ENCODE measurements at regions not wholly inside any gene's neighbourhood (a gene's known extent, or its start where the extent isn't known, plus 50 kb on each side); places are given as distances from the start of the nearest gene placed in this dataset.
A peak's percentile ranks its signal among the peaks of the same experiment; 100 is the strongest.

GRCh38 chr2:147026664-147027295 lies 818.0 kb upstream of the ACVR2A start:
- peaks cover 16% of the 10 kb centered on the region for H3K4me1 ChIP-seq (ENCODE audit: control insufficient read depth, extremely low read depth, insufficient read depth, low read length)
- H3K27me3 ChIP-seq (ENCODE audit: control insufficient read depth, insufficient read depth, low read length): no peaks in the 10 kb centered on the region
- H3K4me2 ChIP-seq (ENCODE audit: extremely low read depth, insufficient read depth, low read length): peak overlapping the region; percentile 45
- no peaks in the 10 kb centered on the region for H3K9me3 ChIP-seq (ENCODE audit: control insufficient read depth, insufficient read depth, low read depth, low read length)
- peak overlapping the region; percentile 49 for H3K27ac ChIP-seq (ENCODE audit: insufficient read depth, low read length)
- H3K36me3 ChIP-seq (ENCODE audit: control insufficient read depth, insufficient read depth, low read length): no peaks in the 10 kb centered on the region
- TF ChIP-seq CTCF (conservative IDR thresholded peaks at IDR 0.05 in 1 of 2, IDR thresholded peaks at IDR 0.05 in 1 of 2; ENCODE audit: low read depth in 1 of 2, low read length in 2 of 2) (no peak), EZH2 (IDR thresholded peaks at IDR 0.05; ENCODE audit: low read length, missing control alignments) (no peak)
- H3K9ac ChIP-seq (ENCODE audit: insufficient read depth, low read length): no peak overlapping the region
- no peak overlapping the region for H3K4me3 ChIP-seq (replicated peaks in 1 of 4; ENCODE audit: control extremely low read depth in 1 of 4, insufficient read depth in 1 of 4, low read depth in 3 of 4, low read length in 4 of 4)
- DNase-seq (ENCODE audit: low read depth in 2 of 2): peak; percentile 89 to 91
- H4K20me1 ChIP-seq (ENCODE audit: control insufficient read depth, extremely low read depth, insufficient read depth, low read length): no peaks in the 10 kb centered on the region
- no peaks in the 10 kb centered on the region for H3K79me2 ChIP-seq (ENCODE audit: control insufficient read depth, insufficient read depth, low read length)
- no peak overlapping the region for H2AFZ ChIP-seq (ENCODE audit: low read length)

GRCh38 chr2:147025646-147026585 lies 818.9 kb upstream of the ACVR2A start:
- no peaks in the 10 kb centered on the region for H4K20me1 ChIP-seq (ENCODE audit: control insufficient read depth, extremely low read depth, insufficient read depth, low read length)
- H3K9me3 ChIP-seq (ENCODE audit: control insufficient read depth, insufficient read depth, low read depth, low read length): no peaks in the 10 kb centered on the region
- no peak overlapping the region for H3K9ac ChIP-seq (ENCODE audit: insufficient read depth, low read length)
- H3K79me2 ChIP-seq (ENCODE audit: control insufficient read depth, insufficient read depth, low read length): no peaks in the 10 kb centered on the region
- H2AFZ ChIP-seq (ENCODE audit: low read length): no peak overlapping the region
- H3K4me1 ChIP-seq (ENCODE audit: control insufficient read depth, extremely low read depth, insufficient read depth, low read length): peaks cover 16% of the 10 kb centered on the region
- H3K27me3 ChIP-seq (ENCODE audit: control insufficient read depth, insufficient read depth, low read length): no peaks in the 10 kb centered on the region
- peak overlapping the region; percentile 49 for H3K27ac ChIP-seq (ENCODE audit: insufficient read depth, low read length)
- H3K36me3 ChIP-seq (ENCODE audit: control insufficient read depth, insufficient read depth, low read length): no peaks in the 10 kb centered on the region
- DNase-seq (ENCODE audit: low read depth in 2 of 2): peak; percentile 30 to 96
- H3K4me3 ChIP-seq (replicated peaks in 1 of 4; ENCODE audit: control extremely low read depth in 1 of 4, insufficient read depth in 1 of 4, low read depth in 3 of 4, low read length in 4 of 4): no peak overlapping the region
- peak overlapping the region; percentile 45 for H3K4me2 ChIP-seq (ENCODE audit: extremely low read depth, insufficient read depth, low read length)
- TF ChIP-seq EZH2 (IDR thresholded peaks at IDR 0.05; ENCODE audit: low read length, missing control alignments) (no peak), CTCF (conservative IDR thresholded peaks at IDR 0.05 in 1 of 2, IDR thresholded peaks at IDR 0.05 in 1 of 2; ENCODE audit: low read depth in 1 of 2, low read length in 2 of 2) (no peak)

- no peak for TF ChIP-seq CTCF (conservative IDR thresholded peaks at IDR 0.05 in 1 of 2, IDR thresholded peaks at IDR 0.05 in 1 of 2; ENCODE audit: low read depth in 1 of 2, low read length in 2 of 2)
- TF ChIP-seq EZH2 (IDR thresholded peaks at IDR 0.05; ENCODE audit: low read length, missing control alignments): no peak
- Histone ChIP-seq H3K9me3 (ENCODE audit: control insufficient read depth, insufficient read depth, low read depth, low read length) (no peaks in the 10 kb centered on the region), H3K4me3 (replicated peaks in 1 of 4; ENCODE audit: control extremely low read depth in 1 of 4, insufficient read depth in 1 of 4, low read depth in 3 of 4, low read length in 4 of 4) (no peak overlapping the region), H3K27ac (ENCODE audit: insufficient read depth, low read length) (no peak overlapping the region), H3K36me3 (ENCODE audit: control insufficient read depth, insufficient read depth, low read length) (no peaks in the 10 kb centered on the region), H4K20me1 (ENCODE audit: control insufficient read depth, extremely low read depth, insufficient read depth, low read length) (no peaks in the 10 kb centered on the region), H3K27me3 (ENCODE audit: control insufficient read depth, insufficient read depth, low read length) (no peaks in the 10 kb centered on the region), H3K4me1 (ENCODE audit: control insufficient read depth, extremely low read depth, insufficient read depth, low read length) (no peaks in the 10 kb centered on the region), H3K4me2 (ENCODE audit: extremely low read depth, insufficient read depth, low read length) (no peak overlapping the region), H3K79me2 (ENCODE audit: control insufficient read depth, insufficient read depth, low read length) (no peaks in the 10 kb centered on the region), H2AFZ (ENCODE audit: low read length) (no peak overlapping the region), H3K9ac (ENCODE audit: insufficient read depth, low read length) (no peak overlapping the region)
- peak in 1 of 2 donors; percentile 56 for DNase-seq (ENCODE audit: low read depth in 2 of 2)
Observed at GRCh38 chr2:147019311-147019710, 825.5 kb upstream of the ACVR2A start.

Data from fibroblast of lung (primary cell).